Osteoblast (primary cell): ENCODE measurements at regions not wholly inside any gene's neighbourhood (a gene's known extent, or its start where the extent isn't known, plus 50 kb on each side); places are given as distances from the start of the nearest gene placed in this dataset.
"Not testable (repeated sequence)": the region's sequence is repeated elsewhere in the genome, so short reads cannot be mapped to it uniquely, and the experiment has no call there.

Experiments used
- DNase-seq: peaks from one replicate; pipeline ENCODE4 v3.0.0; 2011; ENCODE audit warnings: low spot score, mixed read lengths; ENCODE audit not compliant: insufficient read length; ENCODE audit errors: missing footprints
- H2AFZ ChIP-seq: 2 replicates; pipeline ENCODE4 v1.6.0; 2011; ENCODE audit warnings: mild to moderate bottlenecking, low read length
- H3K27ac ChIP-seq: 2 replicates; pipeline ENCODE4 v1.5.1; 2011; ENCODE audit warnings: mild to moderate bottlenecking, low read depth, low read length, moderate library complexity
- H3K27me3 ChIP-seq: 2 replicates; pipeline ENCODE4 v1.6.0; 2012; ENCODE audit warnings: mild to moderate bottlenecking, control low read depth, inconsistent platforms, low read length, moderate library complexity; ENCODE audit not compliant: insufficient read depth
- H3K36me3 ChIP-seq: 2 replicates; pipeline ENCODE4 v1.5.1; 2011; ENCODE audit warnings: mild to moderate bottlenecking, low read length, control low read depth, moderate library complexity; ENCODE audit not compliant: insufficient read depth
- H3K4me1 ChIP-seq: 2 replicates; pipeline ENCODE4 v1.5.1; 2011; ENCODE audit warnings: mild to moderate bottlenecking, low read length, control low read depth, moderate library complexity; ENCODE audit not compliant: insufficient read depth
- H3K4me2 ChIP-seq: 2 replicates; pipeline ENCODE4 v1.6.0; 2011; ENCODE audit warnings: mild to moderate bottlenecking, low read length; ENCODE audit not compliant: insufficient read depth
- H3K4me3 ChIP-seq: fragments of 200-600 bp; sonication (generic); 3 replicates; pipeline ENCODE4 v1.5.1; 2012; ENCODE audit warnings: mild to moderate bottlenecking, low read length, inconsistent platforms; ENCODE audit not compliant: insufficient read depth
- H3K79me2 ChIP-seq: 2 replicates; pipeline ENCODE4 v1.6.0; 2012; ENCODE audit warnings: mild to moderate bottlenecking, low read length, control low read depth, inconsistent platforms; ENCODE audit not compliant: insufficient read depth
- H3K9me3 ChIP-seq: 2 replicates; pipeline ENCODE4 v1.5.1; 2011; ENCODE audit warnings: low read depth, low read length, control low read depth
- H4K20me1 ChIP-seq: 2 replicates; pipeline ENCODE4 v1.6.0; 2012; ENCODE audit warnings: mild to moderate bottlenecking, low read length, control low read depth; ENCODE audit not compliant: insufficient read depth
- CTCF ChIP-seq: IDR thresholded peaks from 2 replicates; pipeline ENCODE4 v1.5.1; 2011; ENCODE audit warnings: mild to moderate bottlenecking, low read depth, low read length, moderate library complexity; ENCODE audit errors: extremely low read depth

- Histone ChIP-seq H3K4me2 (no peak overlapping the region), H3K27ac (no peak overlapping the region), H3K79me2 (no peaks in the 10 kb centered on the region), H4K20me1 (no peaks in the 10 kb centered on the region), H2AFZ (no peak overlapping the region), H3K4me3 (no peak overlapping the region), H3K4me1 (no peaks in the 10 kb centered on the region), H3K9me3 (no peaks in the 10 kb centered on the region), H3K36me3 (no peaks in the 10 kb centered on the region), H3K27me3 (no peaks in the 10 kb centered on the region)
- TF ChIP-seq CTCF, result no peak
- DNase-seq, result no peak
Measured at GRCh38 chr1:199029401-199029800, 390.6 kb downstream of the PTPRC start.

DNA sequence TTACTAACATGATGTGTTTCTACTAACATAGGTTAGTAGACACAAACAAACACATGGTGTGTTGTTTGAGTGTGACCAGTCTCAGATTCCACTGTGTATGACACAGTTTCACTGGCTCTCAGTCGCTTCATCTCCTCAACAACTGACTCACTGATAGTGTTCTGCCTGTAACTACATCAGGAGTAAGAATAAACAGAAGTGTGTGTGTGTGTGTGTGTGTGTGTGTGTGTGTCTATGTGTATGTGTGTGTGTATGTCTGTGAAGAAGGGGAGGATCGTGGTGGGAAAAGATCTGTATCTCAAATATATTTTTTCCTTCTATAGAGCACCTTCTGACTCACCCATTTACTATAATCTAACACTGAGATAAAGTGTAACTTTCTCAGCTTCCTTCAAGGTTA, 391.0 kb downstream of the PTPRC start:
- Histone ChIP-seq H3K27me3 (no peaks in the 10 kb centered on the region), H4K20me1 (no peaks in the 10 kb centered on the region), H3K36me3 (no peaks in the 10 kb centered on the region), H3K27ac (no peak overlapping the region), H3K79me2 (no peaks in the 10 kb centered on the region), H2AFZ (no peak overlapping the region), H3K4me2 (no peak overlapping the region), H3K4me1 (no peaks in the 10 kb centered on the region), H3K9me3 (no peaks in the 10 kb centered on the region), H3K4me3 (no peak overlapping the region)
- DNase-seq, result peak; percentile 6
- no peak for TF ChIP-seq CTCF

- not testable (repeated sequence) for H4K20me1 ChIP-seq, H3K4me3 ChIP-seq, H3K9me3 ChIP-seq, H3K36me3 ChIP-seq, H3K4me1 ChIP-seq, H2AFZ ChIP-seq, DNase-seq, H3K79me2 ChIP-seq, H3K27ac ChIP-seq, H3K4me2 ChIP-seq, H3K27me3 ChIP-seq
Measured at GRCh38 chr1:199030541-199030940, 391.7 kb downstream of the PTPRC start.

GRCh38 chr1:199031170-199031569, 392.3 kb downstream of the PTPRC start:
- H3K27me3 ChIP-seq, H3K27ac ChIP-seq, H3K36me3 ChIP-seq, DNase-seq, H3K4me3 ChIP-seq, H3K4me2 ChIP-seq, H3K4me1 ChIP-seq, H4K20me1 ChIP-seq, H3K79me2 ChIP-seq, H2AFZ ChIP-seq, H3K9me3 ChIP-seq: not testable (repeated sequence)

DNA sequence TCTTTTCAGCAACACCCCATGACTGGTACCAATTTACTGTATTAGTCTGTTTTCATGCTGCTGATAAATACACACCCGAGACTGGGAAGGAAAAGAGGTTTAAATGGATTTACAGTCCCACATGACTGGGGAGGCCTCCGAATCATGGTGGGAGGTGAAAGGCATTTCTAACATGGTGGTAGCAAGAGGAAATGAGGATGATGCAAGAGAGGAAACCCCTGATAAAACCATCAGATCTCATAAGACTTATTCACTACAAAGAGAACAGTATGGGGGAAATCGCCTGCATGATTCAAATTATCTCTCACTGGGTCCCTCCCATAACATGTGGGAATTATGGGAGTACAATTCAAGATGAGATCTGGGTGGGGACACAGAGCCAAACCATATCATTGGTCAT, 393.6 kb downstream of the PTPRC start:
- H3K27ac ChIP-seq, H3K27me3 ChIP-seq, H4K20me1 ChIP-seq, H2AFZ ChIP-seq, H3K9me3 ChIP-seq, H3K79me2 ChIP-seq, DNase-seq, H3K36me3 ChIP-seq, H3K4me2 ChIP-seq, H3K4me1 ChIP-seq, H3K4me3 ChIP-seq: not testable (repeated sequence)
